SKM-1 treated with dmso at 0.1 percent for 144 hours (cell line): ENCODE measurements at regions not wholly inside any gene's neighbourhood (a gene's known extent, or its start where the extent isn't known, plus 50 kb on each side); places are given as distances from the start of the nearest gene placed in this dataset.

ENCODE experiments used
- DNase-seq: peaks from one replicate; lab custom pipeline; 2025; ENCODE audit not compliant: unreplicated experiment; lab: John Stamatoyannopoulos, UW

DNA sequence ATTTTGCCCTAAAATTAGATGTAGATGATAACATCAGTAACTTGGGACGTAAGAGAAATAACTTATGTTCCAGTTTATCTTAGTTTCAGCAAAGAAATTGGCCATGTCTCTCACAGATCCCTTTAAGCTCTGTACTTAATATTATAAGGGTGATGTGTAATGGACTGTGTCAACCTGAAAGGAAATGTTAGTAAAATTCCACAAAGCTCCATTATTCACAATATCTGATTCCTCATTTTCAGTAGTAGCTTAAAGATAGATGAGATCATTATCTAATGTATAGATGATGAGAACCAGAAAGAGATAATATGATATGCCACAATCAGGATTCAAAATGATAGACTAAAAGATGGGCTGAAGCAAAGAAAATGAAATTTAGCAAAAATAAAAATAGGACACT lies 316.8 kb upstream of the CHRM2 start:
- no peak for DNase-seq

DNA sequence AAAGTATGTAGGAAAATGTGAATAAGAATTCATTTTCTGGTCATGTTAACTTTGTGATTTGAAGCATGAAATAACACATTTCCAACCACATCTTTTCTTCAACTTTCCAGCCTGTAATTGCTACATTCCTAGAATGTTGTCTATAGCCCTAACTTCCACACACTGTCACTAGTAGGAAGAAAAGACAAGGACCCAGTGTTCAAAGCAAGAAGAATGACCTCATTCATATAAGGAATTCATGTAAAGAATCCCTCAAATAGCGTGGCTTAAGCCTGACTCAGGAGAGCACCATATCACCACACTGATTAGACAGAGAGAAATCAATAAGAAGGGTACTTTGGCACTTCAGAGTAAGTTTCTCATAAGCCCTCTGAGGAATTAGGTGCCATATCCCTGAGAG lies 318.7 kb upstream of the CHRM2 start:
- no peak for DNase-seq

DNA sequence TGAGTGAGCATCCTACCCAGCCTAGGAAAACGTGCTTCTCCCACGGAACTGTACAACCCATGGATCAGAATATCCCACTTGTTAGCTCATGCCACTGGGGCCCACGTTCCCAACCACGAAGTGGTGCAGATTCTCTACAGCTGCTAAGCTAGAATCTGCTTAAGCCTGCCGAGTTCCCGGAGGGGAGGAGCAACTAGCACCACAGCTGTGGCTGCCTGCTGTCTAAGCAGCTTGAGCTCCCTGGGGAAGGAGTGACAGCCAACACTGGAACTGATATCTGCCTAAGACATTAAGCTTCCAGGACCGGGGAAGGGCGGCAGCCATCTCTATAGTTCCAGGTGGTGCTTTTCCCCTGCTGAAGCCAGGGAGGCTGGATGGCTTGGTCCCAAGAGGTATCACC lies 334.7 kb upstream of the CHRM2 start:
- no peak for DNase-seq

DNA sequence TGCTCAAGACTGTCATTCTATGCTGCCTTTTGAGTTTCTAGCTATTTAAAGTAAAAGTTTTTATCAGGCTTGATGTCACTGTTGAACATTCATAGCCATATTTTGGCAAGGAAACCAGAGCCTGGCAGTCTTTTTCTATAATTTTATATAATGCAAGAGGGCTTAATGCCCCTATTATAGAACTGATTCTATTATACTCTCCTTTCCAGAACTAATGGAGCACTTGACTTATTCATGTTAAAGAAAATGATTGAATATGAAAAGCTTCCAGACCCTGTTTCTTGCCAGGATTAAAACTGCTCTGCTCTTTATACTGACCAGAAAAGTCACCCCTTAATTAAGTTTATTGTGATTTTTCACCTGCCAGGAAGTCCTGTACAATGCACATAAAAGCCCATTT lies 337.6 kb upstream of the CHRM2 start:
- DNase-seq: no peak

DNA sequence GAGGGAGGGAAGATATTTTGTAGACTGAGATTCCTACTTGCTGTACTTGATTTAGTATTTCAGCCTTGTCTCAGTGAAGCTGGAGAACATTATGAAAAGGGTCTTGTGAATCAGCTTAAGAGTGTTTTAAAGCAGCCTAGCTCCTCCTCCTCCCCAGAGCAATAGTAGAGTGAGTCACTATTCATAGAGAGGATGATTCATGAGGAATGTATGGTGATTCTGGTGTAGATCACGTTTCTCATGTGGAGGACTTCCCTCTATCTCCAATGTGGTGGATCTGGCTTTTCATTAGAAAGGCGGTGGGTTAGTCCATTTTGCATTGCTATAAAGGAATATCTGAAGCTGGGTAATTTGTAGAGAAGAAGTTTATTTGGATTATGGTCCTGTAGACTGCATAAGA lies 340.1 kb upstream of the CHRM2 start:
- DNase-seq: no peak

DNA sequence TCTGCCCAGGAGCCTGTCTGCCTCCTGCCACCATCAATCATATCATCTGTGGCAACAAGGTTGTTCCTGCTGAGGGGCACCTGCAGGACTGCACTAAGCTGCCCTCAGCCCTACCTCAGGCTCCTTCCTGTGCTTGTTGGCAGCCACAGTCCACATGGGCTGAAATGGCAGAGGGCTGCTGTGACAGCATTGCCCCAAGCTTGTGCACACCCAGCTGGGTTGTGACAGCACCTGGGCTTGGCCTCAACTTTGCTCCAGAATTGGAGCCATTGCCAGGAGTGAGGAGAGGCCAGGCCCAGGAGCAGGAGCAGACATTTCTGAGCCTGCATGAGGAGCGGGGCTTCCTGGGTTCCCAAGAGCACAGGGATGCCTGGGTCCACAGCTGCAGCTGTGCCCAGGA lies 340.9 kb upstream of the CHRM2 start:
- DNase-seq: no peak

DNA sequence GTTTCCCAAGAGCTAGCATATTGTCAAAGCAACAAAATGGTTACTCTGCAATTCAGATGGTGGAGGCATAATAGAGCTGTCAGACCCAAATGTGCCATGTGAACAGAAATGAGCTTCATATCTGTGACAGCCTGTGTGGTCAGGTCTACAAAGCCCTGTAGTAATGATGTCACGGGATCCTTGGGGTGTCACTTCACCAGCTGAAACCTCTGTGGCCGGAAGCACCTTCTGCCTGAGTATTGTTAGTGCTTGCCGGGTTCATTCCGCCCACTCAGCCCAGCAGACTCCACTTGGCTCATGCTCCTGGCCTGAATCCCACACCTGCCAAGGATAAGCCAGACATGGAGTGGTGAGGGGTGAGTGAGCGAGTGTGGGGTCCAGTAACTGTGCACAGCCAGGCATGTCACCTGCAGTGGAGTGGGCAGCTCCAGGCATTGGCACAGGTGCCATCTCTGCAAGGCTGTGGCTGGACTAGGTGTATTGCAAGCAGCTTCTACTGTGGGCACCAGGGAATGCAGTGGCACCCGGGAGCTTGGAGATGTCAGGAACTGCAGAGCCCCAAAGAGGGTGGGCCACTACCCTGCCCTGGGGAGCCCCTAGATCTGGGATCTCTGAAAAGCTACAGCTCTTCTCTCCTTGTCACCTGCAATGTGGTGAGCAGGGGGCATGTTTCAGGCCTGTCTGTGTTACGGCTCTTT lies 341.9 kb upstream of the CHRM2 start:
- no peak for DNase-seq

DNA sequence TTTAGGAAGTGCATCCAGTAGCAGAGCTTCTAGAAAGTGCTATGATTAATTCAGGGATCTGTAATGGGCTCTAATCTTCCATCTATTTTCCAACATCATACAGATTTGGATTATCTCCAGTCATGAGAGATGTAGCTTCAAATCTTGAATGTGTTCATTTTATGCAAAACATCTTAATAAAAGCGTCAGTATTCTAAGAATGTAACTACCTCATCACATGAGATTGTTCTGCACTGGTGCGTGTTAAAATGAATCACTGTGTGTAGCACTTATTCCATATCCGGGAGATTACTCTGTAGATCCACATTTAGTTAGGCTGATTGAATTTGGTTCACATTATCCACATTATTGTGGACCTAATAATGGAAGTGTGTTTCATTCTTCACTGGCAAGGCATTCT lies 344.9 kb upstream of the CHRM2 start:
- DNase-seq: no peak

DNA sequence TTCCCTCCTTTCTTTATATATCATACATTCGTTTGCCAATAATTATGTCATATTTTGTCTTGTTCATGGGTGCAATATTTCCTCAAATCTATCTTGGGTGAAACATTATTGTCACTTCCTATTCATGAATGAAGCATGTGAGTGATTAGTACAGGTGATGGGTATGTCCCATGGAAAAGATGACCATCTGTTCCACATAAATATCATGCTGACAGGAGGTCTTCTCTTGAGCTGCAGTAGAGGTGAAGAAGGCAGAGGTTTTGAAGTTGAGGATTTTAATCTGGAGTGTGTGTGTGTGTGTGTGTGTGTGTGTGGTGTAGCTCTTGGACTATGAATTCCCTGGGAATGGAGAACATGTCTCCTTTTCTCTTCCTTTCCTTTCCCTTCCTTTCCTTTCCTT lies 350.5 kb upstream of the CHRM2 start:
- DNase-seq: no peak

DNA sequence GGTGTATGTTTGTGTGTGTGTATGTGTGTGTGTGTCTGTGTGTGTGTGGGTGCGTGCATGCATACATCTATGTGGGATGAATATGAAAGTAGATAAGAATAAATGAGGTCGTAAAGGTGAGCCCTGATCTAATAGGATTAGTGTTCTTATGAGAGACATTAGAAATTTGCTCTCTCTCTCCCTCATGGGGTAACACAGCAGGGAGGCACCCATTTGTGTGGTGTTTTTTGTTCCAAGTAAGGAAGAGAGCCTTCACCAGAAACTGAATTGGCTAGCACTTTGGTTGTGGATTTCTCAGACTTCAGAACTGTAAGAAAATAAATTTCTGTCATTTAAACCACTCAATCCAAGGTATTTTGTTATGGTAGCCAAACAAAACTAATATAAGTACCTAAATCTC lies 353.7 kb upstream of the CHRM2 start:
- no peak for DNase-seq

DNA sequence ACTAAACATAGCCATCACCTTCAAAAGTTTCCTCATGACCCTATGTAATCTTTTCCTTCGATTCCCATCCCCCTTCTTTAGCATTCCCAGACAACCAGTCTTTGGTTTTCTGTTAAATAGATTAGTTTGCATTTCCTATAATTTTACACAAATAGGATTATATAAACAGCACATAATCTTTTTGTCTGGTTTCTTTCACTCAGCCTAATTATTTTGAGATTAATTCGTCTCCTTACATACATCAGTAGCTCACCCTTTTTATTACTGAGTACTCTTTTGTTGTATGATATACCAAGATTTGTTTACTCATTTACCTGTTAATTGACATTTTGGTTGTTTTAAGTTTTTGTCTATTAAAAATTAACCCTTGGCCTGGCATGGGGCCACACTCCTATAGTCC lies 354.7 kb upstream of the CHRM2 start:
- DNase-seq: no peak

DNA sequence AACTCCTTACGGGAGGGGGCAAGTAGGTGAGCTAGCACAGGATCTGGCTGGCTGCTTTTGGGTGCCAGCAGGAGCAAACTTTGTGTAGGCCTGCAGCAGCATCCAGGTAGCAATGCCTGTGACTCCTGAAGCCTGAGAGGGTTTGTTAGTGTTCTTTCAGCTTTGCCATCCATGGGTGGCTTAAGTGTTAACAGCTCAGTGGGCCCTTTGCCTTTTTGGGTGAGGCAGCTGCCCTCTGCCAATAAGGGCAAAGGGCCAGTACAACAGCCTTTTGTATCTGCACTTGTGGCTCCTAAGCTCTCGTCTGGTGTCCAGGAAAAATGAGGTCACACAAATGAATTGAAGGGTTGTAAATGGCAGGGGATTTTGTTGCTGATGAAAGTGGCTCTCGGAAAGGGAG lies 359.0 kb upstream of the CHRM2 start:
- DNase-seq: no peak

DNA sequence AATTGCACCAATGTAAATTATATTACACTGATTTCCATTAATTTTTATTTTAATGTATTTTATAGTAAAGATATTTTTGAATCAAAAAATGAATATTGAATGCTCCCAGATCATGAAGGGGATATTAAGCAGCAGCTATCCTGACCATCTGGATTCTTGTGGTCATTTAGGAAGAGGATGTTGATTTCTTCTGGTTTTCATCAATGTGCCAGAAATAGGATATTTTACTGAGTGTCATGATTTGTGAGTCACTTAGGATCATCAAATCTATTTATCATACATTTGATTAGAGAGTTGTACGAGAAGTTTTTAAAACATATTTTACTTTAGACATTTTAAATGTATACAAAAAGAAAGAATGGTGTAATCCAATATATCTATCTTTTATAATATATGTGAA lies 366.3 kb upstream of the CHRM2 start:
- DNase-seq: no peak

DNA sequence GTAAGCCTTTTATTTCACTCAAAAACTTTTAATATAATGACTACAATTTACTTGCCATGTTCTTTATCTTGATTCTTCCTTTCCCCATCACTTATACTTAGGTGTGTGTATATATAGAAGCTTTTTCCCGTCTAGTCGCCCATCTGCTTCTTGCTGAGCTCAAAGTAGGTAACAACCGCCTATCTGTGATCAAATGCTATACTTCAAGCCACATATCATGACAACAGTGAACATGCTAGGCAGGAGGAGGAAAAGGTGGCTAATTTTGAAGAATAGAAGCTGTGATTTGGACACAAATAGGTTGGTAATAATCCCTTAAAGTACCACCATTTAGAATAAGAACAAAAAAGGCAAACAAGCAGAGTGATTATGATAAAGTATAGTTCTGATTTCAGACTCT lies 367.3 kb upstream of the CHRM2 start:
- no peak for DNase-seq

DNA sequence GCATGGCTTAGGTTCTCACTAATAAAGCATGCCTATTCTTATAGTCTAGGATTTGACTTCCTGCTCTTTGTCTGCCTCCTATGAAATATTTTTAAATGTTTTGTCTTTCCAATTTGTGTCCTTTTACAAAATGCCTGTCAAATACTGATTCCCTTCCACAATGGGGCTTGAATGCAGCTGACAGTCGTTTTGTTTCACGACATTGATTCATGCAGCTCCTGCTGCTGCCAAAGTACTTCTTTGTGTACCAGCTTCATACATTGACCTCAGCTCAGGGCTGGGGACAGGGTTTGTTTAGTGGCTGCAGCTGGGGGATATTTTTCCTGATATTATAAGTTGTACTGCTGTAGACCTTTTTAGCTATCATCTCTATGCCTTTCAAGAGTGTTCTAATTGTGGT lies 371.9 kb upstream of the CHRM2 start:
- no peak for DNase-seq

DNA sequence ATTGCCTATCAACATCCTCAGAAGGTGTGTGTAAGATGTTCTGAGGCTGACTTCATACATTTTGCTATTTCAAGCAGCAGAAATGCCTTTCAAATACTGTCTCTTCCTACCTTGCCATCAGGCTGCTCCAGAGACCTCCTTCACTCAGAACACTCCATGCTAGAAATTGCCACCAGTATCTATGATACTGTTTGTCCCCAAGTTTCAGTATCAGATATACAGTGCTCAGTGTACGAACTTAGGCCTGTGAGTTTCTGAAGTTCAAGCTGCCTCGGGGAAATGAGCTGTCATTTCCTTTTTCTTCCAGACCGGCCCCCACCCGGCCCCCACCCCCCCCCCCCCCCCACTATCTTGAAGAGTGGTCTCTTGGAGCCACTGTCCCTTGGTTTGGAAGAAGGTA lies 373.4 kb upstream of the CHRM2 start:
- DNase-seq: no peak

DNA sequence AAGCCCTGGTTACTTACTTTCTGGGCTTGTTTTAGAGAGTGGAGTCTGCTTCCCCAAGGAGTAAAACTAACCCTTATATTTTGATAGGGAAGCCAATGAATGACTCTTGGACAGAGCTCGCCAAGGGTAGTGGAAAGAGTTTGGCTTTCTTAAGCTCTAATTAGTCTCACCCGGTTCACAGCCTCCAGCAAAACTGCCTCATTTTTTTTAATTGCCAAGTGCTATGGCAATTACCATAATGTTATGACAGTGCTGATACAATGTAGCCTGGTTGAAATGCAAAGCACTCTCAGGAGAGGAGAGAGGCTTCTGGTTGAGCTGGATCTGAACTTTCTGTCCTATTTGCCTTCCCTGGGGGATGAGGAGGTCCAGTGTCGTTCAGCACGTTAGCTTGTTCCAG lies 376.1 kb upstream of the CHRM2 start:
- no peak for DNase-seq

DNA sequence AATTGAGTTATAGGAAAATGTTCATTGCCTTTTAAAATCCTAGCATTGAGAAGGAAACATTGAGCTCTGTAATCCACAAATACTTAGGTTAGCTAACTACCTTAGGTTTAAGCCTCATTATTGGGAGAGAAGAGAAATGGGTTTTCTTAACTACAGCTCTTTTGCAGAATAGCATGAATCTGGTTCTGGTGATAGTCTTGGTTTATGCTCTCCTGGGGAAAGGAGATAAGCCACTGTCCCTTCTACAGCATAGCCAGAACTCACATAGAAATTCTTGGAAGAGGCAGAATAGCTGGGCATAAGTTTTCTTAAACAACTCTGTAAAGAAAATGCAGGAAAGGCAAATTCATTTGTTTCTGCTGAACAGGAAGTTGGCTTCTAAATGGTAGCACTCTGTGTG lies 378.6 kb upstream of the CHRM2 start:
- no peak for DNase-seq

DNA sequence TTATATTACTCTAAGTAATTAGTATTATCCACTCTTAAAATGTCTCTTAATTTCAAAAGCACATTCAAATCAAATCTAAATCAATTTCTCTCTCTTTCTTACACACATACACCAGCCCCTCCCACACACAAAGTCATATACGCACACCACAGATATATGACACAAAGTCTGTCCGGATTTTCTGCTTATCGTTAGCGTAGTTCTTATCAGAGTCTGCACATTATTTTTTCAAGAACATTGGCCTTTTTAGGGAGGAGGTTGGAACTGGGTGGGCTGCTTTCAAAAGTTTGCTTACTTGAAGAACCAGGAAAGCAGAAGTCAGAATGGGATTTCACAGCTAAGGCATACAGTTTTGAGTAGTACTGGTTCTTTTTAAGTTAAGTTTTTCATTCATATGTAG lies 387.6 kb upstream of the CHRM2 start:
- DNase-seq: no peak

DNA sequence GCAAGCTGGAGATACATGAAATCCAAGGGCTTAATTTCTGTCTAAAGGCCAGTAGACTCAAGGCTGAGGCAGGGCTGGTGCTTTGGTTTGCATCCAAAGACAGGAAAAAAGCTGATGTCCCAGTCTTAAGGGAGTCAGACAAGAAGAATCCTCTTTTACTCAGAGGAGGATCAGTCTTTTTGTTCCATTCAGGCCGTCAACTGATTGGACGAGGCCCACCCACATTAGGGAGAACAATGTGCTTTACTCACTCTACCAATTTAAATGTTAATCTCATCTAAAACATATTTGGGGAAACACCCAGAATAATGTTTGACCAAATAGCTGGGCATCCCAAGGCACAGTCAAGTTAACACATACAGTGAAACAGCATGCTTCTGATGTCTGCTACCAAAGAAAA lies 388.5 kb upstream of the CHRM2 start:
- DNase-seq: no peak

DNA sequence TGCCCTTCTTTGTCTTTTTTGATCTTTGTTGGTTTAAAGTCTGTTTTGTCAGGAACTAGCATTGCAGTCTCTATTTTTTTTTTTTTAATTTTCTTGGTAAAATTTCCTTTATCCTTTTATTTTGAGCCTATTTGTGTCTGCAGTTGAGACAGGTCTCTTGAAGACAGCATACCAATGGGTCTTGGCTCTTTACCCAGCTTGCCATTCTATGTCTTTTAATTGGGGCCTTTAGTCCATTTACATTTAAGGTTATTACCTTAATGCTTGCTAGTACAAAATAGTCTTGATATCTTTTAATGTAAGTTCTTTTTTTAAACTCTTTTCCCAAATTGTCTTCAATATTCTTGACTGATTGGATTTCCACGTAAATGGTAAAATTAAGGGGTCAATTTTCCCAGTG lies 398.3 kb upstream of the CHRM2 start:
- no peak for DNase-seq

DNA sequence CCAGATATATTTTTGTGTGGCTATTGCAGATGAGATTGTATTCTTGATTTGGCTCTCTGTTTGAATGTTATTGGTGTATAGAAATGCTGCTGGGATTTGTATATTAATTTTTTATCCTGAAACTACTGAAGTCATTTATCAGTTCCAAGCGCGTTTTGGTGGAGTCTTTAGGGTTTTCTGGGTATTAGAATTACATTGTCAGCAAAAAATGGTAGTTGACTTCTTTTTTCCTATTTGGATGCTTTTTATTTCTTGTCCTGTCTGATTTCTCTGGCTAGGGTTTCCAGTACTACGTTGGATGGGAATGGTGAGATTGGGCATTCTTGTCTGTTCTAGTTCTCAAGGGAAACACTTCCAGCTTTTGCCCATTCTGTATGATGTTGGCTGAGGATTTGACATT lies 415.5 kb upstream of the CHRM2 start:
- DNase-seq: no peak

DNA sequence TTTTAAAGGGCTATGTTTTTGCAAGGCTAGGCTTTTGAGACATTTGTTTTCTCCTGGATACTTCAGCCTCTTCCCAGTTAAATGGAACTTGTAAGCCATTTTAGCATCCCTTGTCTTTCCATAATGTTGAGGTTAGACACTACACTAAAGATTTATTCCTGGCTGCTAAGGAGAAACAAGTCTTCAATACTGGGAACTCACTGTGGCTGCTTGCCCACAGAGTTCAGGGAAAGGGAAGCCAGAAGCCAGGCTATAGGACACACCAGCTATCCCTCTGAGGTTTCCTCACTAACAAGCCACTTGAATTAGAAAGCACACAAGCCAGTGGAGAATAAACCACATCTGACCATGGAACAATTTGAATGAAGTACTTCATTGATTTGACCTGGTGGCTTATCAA lies 421.7 kb upstream of the CHRM2 start:
- DNase-seq: no peak

DNA sequence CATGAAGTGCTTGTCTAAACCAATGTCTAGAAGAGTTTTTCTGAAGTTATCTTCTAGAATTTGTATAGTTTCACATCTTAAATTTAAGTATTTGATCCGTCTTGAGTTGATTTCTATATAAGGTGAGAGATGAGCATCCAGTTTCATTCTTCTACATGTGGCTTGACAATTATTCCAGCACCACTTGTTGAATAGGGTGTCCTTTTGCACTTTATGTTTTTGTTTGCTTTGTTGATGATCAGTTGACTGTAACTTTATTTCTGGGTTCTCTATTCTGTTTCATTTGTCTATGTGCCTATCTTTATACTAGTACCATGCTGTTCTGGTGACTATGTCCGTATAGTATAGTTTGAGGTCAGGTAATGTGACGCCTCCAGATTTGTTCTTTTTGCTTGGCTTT lies 426.6 kb upstream of the CHRM2 start:
- DNase-seq: no peak
